Loucy (cell line): ENCODE measurements at regions not wholly inside any gene's neighbourhood (a gene's known extent, or its start where the extent isn't known, plus 50 kb on each side); places are given as distances from the start of the nearest gene placed in this dataset.

Experiments used
- H2AFZ ChIP-seq: fragments of 200-600 bp; sonication (generic); 2 replicates; pipeline ENCODE4 v1.6.0; 2016; ENCODE audit warnings: antibody characterized with exemption, mild to moderate bottlenecking, low read length, moderate library complexity
- H3F3A ChIP-seq: fragments of 200-600 bp; 2 replicates; pipeline ENCODE4 v1.6.0; 2016; ENCODE audit warnings: antibody characterized with exemption, low read depth, mild to moderate bottlenecking
- H3K27me3 ChIP-seq: fragments of 200-600 bp; sonication (generic); 2 replicates; pipeline ENCODE4 v1.6.1; 2014; ENCODE audit warnings: low read length, mild to moderate bottlenecking; ENCODE audit not compliant: insufficient read depth, poor library complexity, severe bottlenecking
- H3K36me3 ChIP-seq: fragments of 200-600 bp; sonication (generic); 2 replicates; pipeline ENCODE4 v1.6.1; 2016; ENCODE audit warnings: low read length; ENCODE audit not compliant: insufficient read depth
- H3K4me1 ChIP-seq: fragments of 200-600 bp; sonication (generic); 2 replicates; pipeline ENCODE4 v1.5.1; 2014; ENCODE audit warnings: low read length, mild to moderate bottlenecking; ENCODE audit not compliant: insufficient read depth, poor library complexity, severe bottlenecking
- H3K4me2 ChIP-seq: fragments of 200-600 bp; sonication (generic); 2 replicates; pipeline ENCODE4 v1.6.0; 2014; ENCODE audit warnings: antibody characterized with exemption, low read length, low read depth, mild to moderate bottlenecking; ENCODE audit not compliant: poor library complexity, severe bottlenecking
- H3K4me3 ChIP-seq: fragments of 200-600 bp; sonication (generic); 2 replicates; pipeline ENCODE4 v1.5.1; 2014; ENCODE audit warnings: low read length, mild to moderate bottlenecking, mixed read lengths; ENCODE audit not compliant: poor library complexity, severe bottlenecking
- H3K79me2 ChIP-seq: fragments of 200-600 bp; sonication (generic); 2 replicates; pipeline ENCODE4 v1.6.1; 2014; ENCODE audit warnings: low read length; ENCODE audit not compliant: insufficient read depth
- H3K9ac ChIP-seq: fragments of 200-600 bp; sonication (generic); 2 replicates; pipeline ENCODE4 v1.6.0; 2014; ENCODE audit warnings: mild to moderate bottlenecking, low read depth, low read length, moderate library complexity; ENCODE audit not compliant: poor library complexity, severe bottlenecking
- H3K9me2 ChIP-seq: fragments of 200-600 bp; sonication (generic); replicated peaks from 2 replicates; pipeline ENCODE4 v1.6.1; 2016; ENCODE audit warnings: low read depth, low read length, mixed read lengths
- H3K9me3 ChIP-seq: fragments of 200-600 bp; sonication (generic); 2 replicates; pipeline ENCODE4 v1.6.1; 2014; ENCODE audit warnings: mild to moderate bottlenecking, antibody characterized with exemption, low read length, low read depth; ENCODE audit not compliant: insufficient read depth
- H4K20me1 ChIP-seq: fragments of 200-600 bp; sonication (generic); 2 replicates; pipeline ENCODE4 v1.6.0; 2014; ENCODE audit warnings: antibody characterized with exemption, low read length, mild to moderate bottlenecking; ENCODE audit not compliant: insufficient read depth, poor library complexity, severe bottlenecking
- EZH2phosphoT487 ChIP-seq: fragments of 200-600 bp; IDR thresholded peaks from 2 replicates; pipeline ENCODE4 v1.6.1; 2018; ENCODE audit warnings: antibody characterized with exemption, mild to moderate bottlenecking, moderate library complexity, borderline replicate concordance
- TF ChIP-seq, protein P1 (sequence below): fragments of 200-600 bp; sonication (generic); conservative IDR thresholded peaks from 2 replicates; pipeline ENCODE4 v1.5.1; 2014; ENCODE audit warnings: mild to moderate bottlenecking, antibody characterized with exemption, low read length

GRCh38 chr4:182093431-182093831 is 149.8 kb upstream of the TENM3 start:
- H3K9me3 ChIP-seq = peaks cover 4% of the 10 kb centered on the region; the same call in 1 of the 2 replicates
- no peaks in the 10 kb centered on the region for H3K9me2 ChIP-seq
- H2AFZ ChIP-seq = no peak overlapping the region
- H3F3A ChIP-seq = no peaks in the 10 kb centered on the region
- TF ChIP-seq, protein P1, sequence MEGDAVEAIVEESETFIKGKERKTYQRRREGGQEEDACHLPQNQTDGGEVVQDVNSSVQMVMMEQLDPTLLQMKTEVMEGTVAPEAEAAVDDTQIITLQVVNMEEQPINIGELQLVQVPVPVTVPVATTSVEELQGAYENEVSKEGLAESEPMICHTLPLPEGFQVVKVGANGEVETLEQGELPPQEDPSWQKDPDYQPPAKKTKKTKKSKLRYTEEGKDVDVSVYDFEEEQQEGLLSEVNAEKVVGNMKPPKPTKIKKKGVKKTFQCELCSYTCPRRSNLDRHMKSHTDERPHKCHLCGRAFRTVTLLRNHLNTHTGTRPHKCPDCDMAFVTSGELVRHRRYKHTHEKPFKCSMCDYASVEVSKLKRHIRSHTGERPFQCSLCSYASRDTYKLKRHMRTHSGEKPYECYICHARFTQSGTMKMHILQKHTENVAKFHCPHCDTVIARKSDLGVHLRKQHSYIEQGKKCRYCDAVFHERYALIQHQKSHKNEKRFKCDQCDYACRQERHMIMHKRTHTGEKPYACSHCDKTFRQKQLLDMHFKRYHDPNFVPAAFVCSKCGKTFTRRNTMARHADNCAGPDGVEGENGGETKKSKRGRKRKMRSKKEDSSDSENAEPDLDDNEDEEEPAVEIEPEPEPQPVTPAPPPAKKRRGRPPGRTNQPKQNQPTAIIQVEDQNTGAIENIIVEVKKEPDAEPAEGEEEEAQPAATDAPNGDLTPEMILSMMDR = no peak
- TF ChIP-seq EZH2phosphoT487 = no peak
- H3K4me2 ChIP-seq = no peak overlapping the region
- H3K27me3 ChIP-seq = no peaks in the 10 kb centered on the region
- no peaks in the 10 kb centered on the region for H3K36me3 ChIP-seq
- no peak overlapping the region for H3K4me3 ChIP-seq
- no peaks in the 10 kb centered on the region for H4K20me1 ChIP-seq
- no peaks in the 10 kb centered on the region for H3K4me1 ChIP-seq
- H3K9ac ChIP-seq = no peak overlapping the region
- no peaks in the 10 kb centered on the region for H3K79me2 ChIP-seq

- no peak overlapping the region for H2AFZ ChIP-seq
- H3K4me1 ChIP-seq = no peaks in the 10 kb centered on the region
- no peaks in the 10 kb centered on the region for H3K27me3 ChIP-seq
- no peak overlapping the region for H3K4me2 ChIP-seq
- peaks cover 5% of the 10 kb centered on the region; the same call in 1 of the 2 replicates for H3K9me3 ChIP-seq
- TF ChIP-seq EZH2phosphoT487 = no peak
- TF ChIP-seq, protein P1 = no peak
- no peaks in the 10 kb centered on the region for H3F3A ChIP-seq
- H3K36me3 ChIP-seq = no peaks in the 10 kb centered on the region
- no peaks in the 10 kb centered on the region for H4K20me1 ChIP-seq
- H3K9me2 ChIP-seq = no peaks in the 10 kb centered on the region
- no peak overlapping the region for H3K9ac ChIP-seq
- H3K79me2 ChIP-seq = no peaks in the 10 kb centered on the region
- H3K4me3 ChIP-seq = no peak overlapping the region
Measured at GRCh38 chr4:182093935-182094334, 149.3 kb upstream of the TENM3 start.

DNA sequence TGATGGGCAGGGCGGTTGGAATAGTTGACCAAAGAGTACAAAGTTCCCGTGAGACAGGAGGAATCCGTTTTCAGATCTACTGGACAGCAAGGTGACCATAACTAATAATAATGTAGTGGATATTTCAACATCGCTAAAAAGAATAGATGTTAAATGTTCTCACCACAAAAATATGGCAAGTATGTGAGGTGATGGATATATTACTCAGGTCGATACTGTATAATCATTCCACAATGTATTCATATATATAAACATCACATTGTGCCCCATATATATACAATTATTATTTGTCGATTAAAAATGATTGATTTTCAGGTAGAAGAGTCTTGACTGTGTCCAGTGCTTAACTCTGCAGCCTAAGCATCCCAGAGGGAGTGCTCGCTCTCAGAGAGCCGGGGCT is 141.6 kb upstream of the TENM3 start:
- TF ChIP-seq, protein P1 = no peak
- TF ChIP-seq EZH2phosphoT487 = no peak
- Histone ChIP-seq H3K4me2 (no peak overlapping the region), H3K79me2 (no peaks in the 10 kb centered on the region), H3K9ac (no peak overlapping the region), H3K4me1 (no peaks in the 10 kb centered on the region), H3K9me3 (peaks cover 5% of the 10 kb centered on the region; the same call in 1 of the 2 replicates), H3K4me3 (no peak overlapping the region), H3K9me2 (no peaks in the 10 kb centered on the region), H2AFZ (no peak overlapping the region), H3F3A (no peaks in the 10 kb centered on the region), H3K36me3 (no peaks in the 10 kb centered on the region), H3K27me3 (no peaks in the 10 kb centered on the region), H4K20me1 (no peaks in the 10 kb centered on the region)
